ENCODE measurements at regions not wholly inside any gene's neighbourhood (a gene's known extent, or its start where the extent isn't known, plus 50 kb on each side); places are given as distances from the start of the nearest gene placed in this dataset.

- Mint-ChIP-seq H3K9me3 (ENCODE audit: low read depth) (peaks cover 7% of the 10 kb centered on the region), H3K4me1 (ENCODE audit: low read depth) (no peaks in the 10 kb centered on the region), H3K27me3 (ENCODE audit: low read depth) (peaks cover 2% of the 10 kb centered on the region), H3K36me3 (ENCODE audit: low read depth) (no peaks in the 10 kb centered on the region), H3K4me3 (ENCODE audit: unreplicated experiment) (no peak overlapping the region), H3K27ac (ENCODE audit: unreplicated experiment) (no peak overlapping the region)
- no peak for TF ChIP-seq CTCF (IDR thresholded peaks at IDR 0.05)
- DNase-seq (ENCODE audit: low spot score) = no peak
These were observed 441.4 kb downstream of the PCDH20 start for GRCh38 chr13:60974296-60974695.

- H3K4me1 Mint-ChIP-seq (ENCODE audit: low read depth) = no peaks in the 10 kb centered on the region
- peaks cover 2% of the 10 kb centered on the region for H3K27me3 Mint-ChIP-seq (ENCODE audit: low read depth)
These were observed 442.1 kb downstream of the PCDH20 start for GRCh38 chr13:60973529-60973928.

GRCh38 chr13:60970736-60971135, 444.9 kb downstream of the PCDH20 start:
- Mint-ChIP-seq H3K4me1 (ENCODE audit: low read depth) (no peaks in the 10 kb centered on the region), H3K36me3 (ENCODE audit: low read depth) (no peaks in the 10 kb centered on the region), H3K27ac (ENCODE audit: unreplicated experiment) (no peak overlapping the region), H3K27me3 (ENCODE audit: low read depth) (peaks cover 5% of the 10 kb centered on the region), H3K4me3 (ENCODE audit: unreplicated experiment) (no peak overlapping the region), H3K9me3 (ENCODE audit: low read depth) (peaks cover 7% of the 10 kb centered on the region)
- no peak for TF ChIP-seq CTCF (IDR thresholded peaks at IDR 0.05)
- no peak for DNase-seq (ENCODE audit: low spot score)

More at GRCh38 chr13:60973529-60973928, 442.1 kb downstream of the PCDH20 start:
- Mint-ChIP-seq H3K36me3 (ENCODE audit: low read depth) (no peaks in the 10 kb centered on the region), H3K27ac (ENCODE audit: unreplicated experiment) (no peak overlapping the region), H3K4me3 (ENCODE audit: unreplicated experiment) (no peak overlapping the region), H3K9me3 (ENCODE audit: low read depth) (peaks cover 7% of the 10 kb centered on the region)
- DNase-seq (ENCODE audit: low spot score) = no peak
- TF ChIP-seq CTCF (IDR thresholded peaks at IDR 0.05) = no peak

DNA sequence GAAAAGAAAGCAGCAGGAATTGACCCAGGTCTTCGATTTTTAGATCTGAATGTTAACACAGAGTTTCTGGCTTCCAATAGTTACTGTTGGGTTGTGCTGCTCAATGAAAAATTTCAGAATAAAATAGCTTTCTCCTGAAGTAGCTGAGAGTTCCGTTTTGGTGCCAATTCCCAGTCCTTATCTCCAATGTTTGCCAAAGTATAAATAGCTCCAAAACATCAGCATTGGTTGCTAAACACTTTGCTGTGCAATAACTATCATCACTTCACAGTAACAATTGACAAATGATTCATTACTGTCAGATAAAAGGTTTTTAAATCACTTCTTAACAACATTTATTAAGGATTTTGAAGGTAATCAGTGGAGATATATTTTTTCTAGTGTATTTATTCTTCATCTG, 446.0 kb downstream of the PCDH20 start:
- TF ChIP-seq CTCF (IDR thresholded peaks at IDR 0.05) = no peak
- H3K9me3 Mint-ChIP-seq (ENCODE audit: low read depth) = peaks cover 4% of the 10 kb centered on the region
- H3K4me3 Mint-ChIP-seq (ENCODE audit: unreplicated experiment) = no peak overlapping the region
- peaks cover 5% of the 10 kb centered on the region for H3K27me3 Mint-ChIP-seq (ENCODE audit: low read depth)
- no peak overlapping the region for H3K27ac Mint-ChIP-seq (ENCODE audit: unreplicated experiment)
- DNase-seq (ENCODE audit: low spot score) = no peak
- no peaks in the 10 kb centered on the region for H3K4me1 Mint-ChIP-seq (ENCODE audit: low read depth)
- no peaks in the 10 kb centered on the region for H3K36me3 Mint-ChIP-seq (ENCODE audit: low read depth)

DNA sequence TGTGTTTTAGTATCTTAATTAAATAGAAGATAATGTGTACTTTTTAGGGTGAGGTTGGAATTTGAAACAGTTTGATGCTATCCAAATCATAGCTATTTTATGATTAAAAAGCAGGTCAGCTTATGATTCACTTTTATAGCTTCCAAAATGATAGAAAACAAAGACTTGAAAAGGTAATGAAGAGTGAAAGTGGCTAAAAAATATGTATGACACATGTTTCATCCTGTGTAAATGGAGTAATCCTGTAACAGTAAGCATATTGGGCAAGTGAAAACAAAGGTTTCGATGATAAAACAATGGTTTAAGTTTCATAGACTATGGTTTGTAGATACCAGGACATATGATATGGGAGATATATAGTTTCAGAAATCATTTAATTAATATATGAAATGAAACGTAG, 456.2 kb downstream of the PCDH20 start:
- no peaks in the 10 kb centered on the region for H3K36me3 Mint-ChIP-seq (ENCODE audit: low read depth)
- H3K4me1 Mint-ChIP-seq (ENCODE audit: low read depth) = no peaks in the 10 kb centered on the region
- H3K27me3 Mint-ChIP-seq (ENCODE audit: low read depth) = peaks cover 2% of the 10 kb centered on the region
- no peak for DNase-seq (ENCODE audit: low spot score)
- TF ChIP-seq CTCF (IDR thresholded peaks at IDR 0.05) = no peak
- no peaks in the 10 kb centered on the region for H3K9me3 Mint-ChIP-seq (ENCODE audit: low read depth)
- no peak overlapping the region for H3K27ac Mint-ChIP-seq (ENCODE audit: unreplicated experiment)
- H3K4me3 Mint-ChIP-seq (ENCODE audit: unreplicated experiment) = no peak overlapping the region

All from chondrocyte (in vitro differentiated cells).